ENCODE measurements at regions not wholly inside any gene's neighbourhood (a gene's known extent, or its start where the extent isn't known, plus 50 kb on each side); places are given as distances from the start of the nearest gene placed in this dataset.
"Not testable (repeated sequence)": the region's sequence is repeated elsewhere in the genome, so short reads cannot be mapped to it uniquely, and the experiment has no call there.

- no peaks in the 10 kb centered on the region for H3K79me2 ChIP-seq
- no peak overlapping the region for H3K9ac ChIP-seq
- no peaks in the 10 kb centered on the region for H3K36me3 ChIP-seq (ENCODE audit: control insufficient read depth, insufficient read depth, low read length)
- H3K4me3 ChIP-seq (ENCODE audit: low read depth, low read length), result no peak overlapping the region
- no peak overlapping the region for H3K27ac ChIP-seq
- TF ChIP-seq CTCF (IDR thresholded peaks at IDR 0.05), result no peak
- H3K27me3 ChIP-seq (ENCODE audit: control insufficient read depth, insufficient read depth, low read length), result no peaks in the 10 kb centered on the region
- H3K9me3 ChIP-seq (ENCODE audit: control insufficient read depth, low read length), result no peaks in the 10 kb centered on the region
- H3K4me1 ChIP-seq, result no peaks in the 10 kb centered on the region
- no peak overlapping the region for H2AFZ ChIP-seq
- H3K4me2 ChIP-seq (ENCODE audit: low read length), result no peak overlapping the region
Observed at GRCh38 chr7:67346876-67347275, 350.2 kb downstream of the TYW1 start.

- no peaks in the 10 kb centered on the region for H3K36me3 ChIP-seq (ENCODE audit: control insufficient read depth, insufficient read depth, low read length)
- H3K9me3 ChIP-seq (ENCODE audit: control insufficient read depth, low read length), result no peaks in the 10 kb centered on the region
- H3K4me1 ChIP-seq, result no peaks in the 10 kb centered on the region
- no peak overlapping the region for H3K9ac ChIP-seq
- no peaks in the 10 kb centered on the region for H3K79me2 ChIP-seq
- no peak for TF ChIP-seq CTCF (IDR thresholded peaks at IDR 0.05)
- no peaks in the 10 kb centered on the region for H3K27me3 ChIP-seq (ENCODE audit: control insufficient read depth, insufficient read depth, low read length)
- H3K27ac ChIP-seq, result no peak overlapping the region
- H2AFZ ChIP-seq, result no peak overlapping the region
- H3K4me2 ChIP-seq (ENCODE audit: low read length), result no peak overlapping the region
- H3K4me3 ChIP-seq (ENCODE audit: low read depth, low read length), result no peak overlapping the region
Observed at GRCh38 chr7:67348171-67348570, 351.5 kb downstream of the TYW1 start.

GRCh38 chr7:67357653-67358052 is 361.0 kb downstream of the TYW1 start:
- H3K27ac ChIP-seq; H3K4me3 ChIP-seq (ENCODE audit: low read depth, low read length); H3K9ac ChIP-seq; H3K4me2 ChIP-seq (ENCODE audit: low read length); H3K9me3 ChIP-seq (ENCODE audit: control insufficient read depth, low read length); H3K36me3 ChIP-seq (ENCODE audit: control insufficient read depth, insufficient read depth, low read length); H3K27me3 ChIP-seq (ENCODE audit: control insufficient read depth, insufficient read depth, low read length); H2AFZ ChIP-seq; H3K79me2 ChIP-seq; H3K4me1 ChIP-seq: not testable (repeated sequence)

- not testable (repeated sequence) for H3K27ac ChIP-seq; H3K4me2 ChIP-seq (ENCODE audit: low read length); H3K79me2 ChIP-seq; H3K9me3 ChIP-seq (ENCODE audit: control insufficient read depth, low read length); H2AFZ ChIP-seq; H3K9ac ChIP-seq; H3K4me1 ChIP-seq; H3K36me3 ChIP-seq (ENCODE audit: control insufficient read depth, insufficient read depth, low read length); H3K27me3 ChIP-seq (ENCODE audit: control insufficient read depth, insufficient read depth, low read length); H3K4me3 ChIP-seq (ENCODE audit: low read depth, low read length)
Observed at GRCh38 chr7:67358316-67358715, 361.7 kb downstream of the TYW1 start.

- not testable (repeated sequence) for H3K4me1 ChIP-seq; H3K27ac ChIP-seq; H3K9ac ChIP-seq; H3K79me2 ChIP-seq; H3K36me3 ChIP-seq (ENCODE audit: control insufficient read depth, insufficient read depth, low read length); H2AFZ ChIP-seq; H3K9me3 ChIP-seq (ENCODE audit: control insufficient read depth, low read length); H3K4me2 ChIP-seq (ENCODE audit: low read length); H3K27me3 ChIP-seq (ENCODE audit: control insufficient read depth, insufficient read depth, low read length); H3K4me3 ChIP-seq (ENCODE audit: low read depth, low read length)
Observed at GRCh38 chr7:67358738-67359137, 362.1 kb downstream of the TYW1 start.

GRCh38 chr7:67359900-67360299 is 363.3 kb downstream of the TYW1 start:
- Histone ChIP-seq H3K27ac (no peak overlapping the region), H3K4me2 (ENCODE audit: low read length) (no peak overlapping the region), H3K27me3 (ENCODE audit: control insufficient read depth, insufficient read depth, low read length) (no peaks in the 10 kb centered on the region), H3K9me3 (ENCODE audit: control insufficient read depth, low read length) (no peaks in the 10 kb centered on the region), H3K4me3 (ENCODE audit: low read depth, low read length) (no peak overlapping the region), H3K4me1 (no peaks in the 10 kb centered on the region), H3K9ac (no peak overlapping the region), H3K36me3 (ENCODE audit: control insufficient read depth, insufficient read depth, low read length) (no peaks in the 10 kb centered on the region), H2AFZ (no peak overlapping the region), H3K79me2 (no peaks in the 10 kb centered on the region)
- TF ChIP-seq CTCF (IDR thresholded peaks at IDR 0.05), result no peak
